Hepatocyte (in vitro differentiated cells): ENCODE measurements at regions not wholly inside any gene's neighbourhood (a gene's known extent, or its start where the extent isn't known, plus 50 kb on each side); places are given as distances from the start of the nearest gene placed in this dataset.

Experiments
- DNase-seq: peaks from one replicate; pipeline ENCODE4 v3.0.0-alpha.2; 2016; ENCODE audit warnings: low spot score
- H2AFZ ChIP-seq: fragments of 200-600 bp; sonication (generic); 2 replicates; pipeline ENCODE4 v1.6.0; 2016; ENCODE audit warnings: antibody characterized with exemption, mild to moderate bottlenecking
- H3K27ac ChIP-seq: fragments of 200-600 bp; sonication (generic); 2 replicates; pipeline ENCODE4 v1.5.1; 2016; ENCODE audit warnings: mild to moderate bottlenecking
- H3K27me3 ChIP-seq: fragments of 200-600 bp; sonication (generic); 2 replicates; pipeline ENCODE4 v1.6.1; 2016
- H3K36me3 ChIP-seq: fragments of 200-600 bp; sonication (generic); replicated peaks from 2 replicates; pipeline ENCODE4 v1.5.1; 2016; ENCODE audit warnings: low read depth; ENCODE audit not compliant: insufficient read depth
- H3K4me1 ChIP-seq: fragments of 200-600 bp; sonication (generic); 2 replicates; pipeline ENCODE4 v1.5.1; 2016; ENCODE audit warnings: mild to moderate bottlenecking, moderate library complexity; ENCODE audit not compliant: insufficient read depth
- H3K4me2 ChIP-seq: fragments of 200-600 bp; sonication (generic); 2 replicates; pipeline ENCODE4 v1.6.0; 2016
- H3K4me3 ChIP-seq: fragments of 200-600 bp; sonication (generic); 2 replicates; pipeline ENCODE4 v1.5.1; 2016; ENCODE audit warnings: mild to moderate bottlenecking
- H3K79me2 ChIP-seq: fragments of 200-600 bp; sonication (generic); 2 replicates; pipeline ENCODE4 v1.6.0; 2017; ENCODE audit warnings: mild to moderate bottlenecking
- H3K9me2 ChIP-seq: fragments of 200-600 bp; sonication (generic); replicated peaks from 2 replicates; pipeline ENCODE4 v1.6.0; 2017; ENCODE audit warnings: mild to moderate bottlenecking; ENCODE audit not compliant: insufficient read depth
- H3K9me3 ChIP-seq: fragments of 200-600 bp; sonication (generic); 2 replicates; pipeline ENCODE4 v1.5.1; 2016; ENCODE audit warnings: low read depth, mild to moderate bottlenecking
- H4K20me1 ChIP-seq: fragments of 200-600 bp; sonication (generic); 2 replicates; pipeline ENCODE4 v1.6.0; 2016; ENCODE audit warnings: mild to moderate bottlenecking; ENCODE audit not compliant: insufficient read depth, poor library complexity, severe bottlenecking
- EZH2 ChIP-seq: fragments of 200-600 bp; sonication (generic); IDR thresholded peaks from 2 replicates; pipeline ENCODE4 v1.6.1; 2016; ENCODE audit warnings: antibody characterized with exemption, mild to moderate bottlenecking, borderline replicate concordance
- EZH2phosphoT487 ChIP-seq: fragments of 200-600 bp; sonication (generic); IDR thresholded peaks from one replicate; pipeline ENCODE4 v1.6.1; 2018; ENCODE audit warnings: antibody characterized with exemption, mild to moderate bottlenecking, low read depth, moderate library complexity; ENCODE audit not compliant: unreplicated experiment, severe bottlenecking
- WGBS: methylation state at CpG from one replicate; pipeline ENCODE4 v1.1.6; 2016; ENCODE audit warnings: low lambda C conversion rate; ENCODE audit errors: missing lambda C conversion rate; 5-methylcytosine and 5-hydroxymethylcytosine counted together
- TF ChIP-seq, protein P1 (sequence below): fragments of 200-600 bp; sonication (generic); IDR thresholded peaks from 2 replicates; pipeline ENCODE4 v1.5.1; 2016; ENCODE audit warnings: antibody characterized with exemption, mild to moderate bottlenecking; ENCODE audit not compliant: poor library complexity

DNA sequence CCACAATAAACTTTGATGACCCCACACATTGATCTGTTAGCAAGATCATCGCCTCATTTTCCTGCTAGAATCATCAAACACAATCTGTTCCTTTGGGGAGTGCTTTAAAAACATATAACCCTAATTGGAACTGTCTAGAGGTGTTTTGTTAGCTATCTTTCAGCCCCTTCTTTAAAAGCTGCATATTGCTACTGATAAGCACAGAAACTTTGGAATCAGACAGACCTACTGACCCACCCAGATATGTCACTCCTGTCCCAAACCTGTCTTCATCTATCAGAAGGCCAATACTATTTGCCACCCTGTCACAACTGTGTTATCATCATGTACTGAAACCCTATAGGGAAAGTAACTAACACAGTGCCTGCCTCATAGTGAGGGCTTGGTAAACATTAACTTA, 172.4 kb upstream of the SASH1 start:
- H3K27me3 ChIP-seq = no peaks in the 10 kb centered on the region
- H4K20me1 ChIP-seq = no peaks in the 10 kb centered on the region
- no peak for DNase-seq
- H3K9me2 ChIP-seq = no peaks in the 10 kb centered on the region
- H2AFZ ChIP-seq = no peak overlapping the region
- H3K36me3 ChIP-seq = no peaks in the 10 kb centered on the region
- H3K27ac ChIP-seq = no peak overlapping the region
- 93% methylated on average over 1 of the region's 1 CpG for WGBS
- H3K4me1 ChIP-seq = no peaks in the 10 kb centered on the region
- no peaks in the 10 kb centered on the region for H3K79me2 ChIP-seq
- H3K4me3 ChIP-seq = no peak overlapping the region
- no peak for TF ChIP-seq EZH2phosphoT487
- TF ChIP-seq, protein P1, sequence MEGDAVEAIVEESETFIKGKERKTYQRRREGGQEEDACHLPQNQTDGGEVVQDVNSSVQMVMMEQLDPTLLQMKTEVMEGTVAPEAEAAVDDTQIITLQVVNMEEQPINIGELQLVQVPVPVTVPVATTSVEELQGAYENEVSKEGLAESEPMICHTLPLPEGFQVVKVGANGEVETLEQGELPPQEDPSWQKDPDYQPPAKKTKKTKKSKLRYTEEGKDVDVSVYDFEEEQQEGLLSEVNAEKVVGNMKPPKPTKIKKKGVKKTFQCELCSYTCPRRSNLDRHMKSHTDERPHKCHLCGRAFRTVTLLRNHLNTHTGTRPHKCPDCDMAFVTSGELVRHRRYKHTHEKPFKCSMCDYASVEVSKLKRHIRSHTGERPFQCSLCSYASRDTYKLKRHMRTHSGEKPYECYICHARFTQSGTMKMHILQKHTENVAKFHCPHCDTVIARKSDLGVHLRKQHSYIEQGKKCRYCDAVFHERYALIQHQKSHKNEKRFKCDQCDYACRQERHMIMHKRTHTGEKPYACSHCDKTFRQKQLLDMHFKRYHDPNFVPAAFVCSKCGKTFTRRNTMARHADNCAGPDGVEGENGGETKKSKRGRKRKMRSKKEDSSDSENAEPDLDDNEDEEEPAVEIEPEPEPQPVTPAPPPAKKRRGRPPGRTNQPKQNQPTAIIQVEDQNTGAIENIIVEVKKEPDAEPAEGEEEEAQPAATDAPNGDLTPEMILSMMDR = no peak
- H3K9me3 ChIP-seq = no peaks in the 10 kb centered on the region
- no peak overlapping the region for H3K4me2 ChIP-seq

DNA sequence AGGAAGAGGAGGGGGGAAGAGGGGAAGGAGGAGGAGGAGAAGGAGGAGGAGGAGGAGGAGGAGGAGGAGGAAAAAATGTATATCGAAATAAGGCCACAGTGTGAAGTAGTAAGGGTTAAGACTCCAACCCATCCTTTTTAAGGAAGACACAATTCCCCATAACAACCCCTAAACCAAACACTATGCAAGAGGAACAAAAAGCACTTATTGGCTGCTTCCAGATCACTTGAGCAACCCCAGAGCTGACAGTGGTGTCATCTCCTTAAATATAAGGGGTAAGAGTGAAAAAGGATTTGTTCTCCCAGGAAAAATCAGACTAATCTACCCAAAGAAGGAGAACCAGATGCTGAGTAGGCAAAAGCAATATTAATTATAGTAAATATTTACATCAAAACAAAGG, 169.1 kb upstream of the SASH1 start:
- H2AFZ ChIP-seq = no peak overlapping the region
- H3K4me3 ChIP-seq = no peak overlapping the region
- H3K27ac ChIP-seq = no peak overlapping the region
- H3K9me2 ChIP-seq = no peaks in the 10 kb centered on the region
- no peaks in the 10 kb centered on the region for H3K79me2 ChIP-seq
- no CpG with 5 or more reads among the region's 1 CpG for WGBS
- H3K27me3 ChIP-seq = no peaks in the 10 kb centered on the region
- H4K20me1 ChIP-seq = no peaks in the 10 kb centered on the region
- no peaks in the 10 kb centered on the region for H3K9me3 ChIP-seq
- H3K4me2 ChIP-seq = no peak overlapping the region
- H3K4me1 ChIP-seq = no peaks in the 10 kb centered on the region
- DNase-seq = no peak
- TF ChIP-seq EZH2 (no peak), EZH2phosphoT487 (no peak)
- TF ChIP-seq, protein P1 = no peak
- no peaks in the 10 kb centered on the region for H3K36me3 ChIP-seq

DNA sequence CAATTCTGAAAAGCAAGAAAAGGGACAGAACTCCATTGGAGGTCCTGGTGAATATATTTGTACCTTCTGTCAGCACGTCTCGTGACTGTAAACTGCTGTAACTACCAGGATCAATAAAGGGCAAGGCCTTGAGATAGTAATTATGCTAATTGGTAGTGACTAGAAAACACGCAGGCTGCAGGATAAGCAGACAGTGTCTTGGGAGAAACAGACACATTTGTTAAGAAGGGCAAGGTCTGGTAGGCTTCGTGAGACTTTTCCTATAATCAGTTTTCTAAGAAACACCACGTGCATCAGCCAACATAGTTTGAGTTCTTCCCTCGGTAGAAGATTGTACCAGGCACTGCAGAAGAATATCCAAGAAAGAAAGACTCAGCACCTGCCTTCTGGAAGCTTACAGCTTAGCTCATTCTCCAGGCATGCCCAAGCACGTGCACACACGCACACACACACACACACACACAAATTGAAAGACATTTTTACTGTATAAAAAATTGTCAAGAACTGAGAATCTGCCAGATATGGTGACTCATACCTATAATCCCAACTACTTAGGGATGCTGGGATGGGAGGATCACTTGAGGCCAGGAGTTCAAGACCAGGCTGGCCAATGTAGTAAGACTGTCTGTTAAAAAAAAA, 167.0 kb upstream of the SASH1 start:
- no peaks in the 10 kb centered on the region for H3K79me2 ChIP-seq
- WGBS = 69% methylated on average over 8 of the region's 8 CpGs

More for the DNA sequence above, 167.0 kb upstream of the SASH1 start:
- Histone ChIP-seq H3K4me2 (no peak overlapping the region), H3K36me3 (no peaks in the 10 kb centered on the region), H3K9me2 (no peaks in the 10 kb centered on the region), H3K4me1 (no peaks in the 10 kb centered on the region), H3K9me3 (no peaks in the 10 kb centered on the region), H3K27ac (no peak overlapping the region), H4K20me1 (no peaks in the 10 kb centered on the region), H2AFZ (no peak overlapping the region), H3K27me3 (no peaks in the 10 kb centered on the region), H3K4me3 (no peak overlapping the region)
- TF ChIP-seq, protein P1 = no peak
- no peak for TF ChIP-seq EZH2phosphoT487
- no peak for TF ChIP-seq EZH2
- DNase-seq = no peak
